Breast epithelium (tissue), 4 donors: ENCODE measurements at regions not wholly inside any gene's neighbourhood (a gene's known extent, or its start where the extent isn't known, plus 50 kb on each side); places are given as distances from the start of the nearest gene placed in this dataset.

ENCODE experiments used
- DNase-seq, 2 donors: peaks; one replicate each; pipeline ENCODE4 v3.0.0-alpha.2; 2019; ENCODE audit warnings: low spot score in 2 of 2
- H3K27ac ChIP-seq, 2 donors: fragments of 200-600 bp; sonication (generic) in 1 of 2; one replicate each; pipeline ENCODE4 v1.5.1; 2016 to 2019; ENCODE audit warnings: mild to moderate bottlenecking in 1 of 2
- H3K27me3 ChIP-seq, 2 donors: fragments of 200-600 bp; sonication (generic) in 1 of 2; one replicate each; pipeline versions ENCODE4 v1.5.1 to v1.6.0; 2017 to 2019; ENCODE audit warnings: control low read depth in 1 of 2, mild to moderate bottlenecking in 1 of 2
- H3K36me3 ChIP-seq: fragments of 200-600 bp; one replicate; pipeline ENCODE4 v1.5.1; 2019
- H3K4me1 ChIP-seq, 2 donors: fragments of 200-600 bp; sonication (generic); one replicate each; pipeline ENCODE4 v1.5.1; 2016 to 2019; ENCODE audit warnings: control low read depth in 1 of 2
- H3K4me3 ChIP-seq, 3 donors: fragments of 200-600 bp; sonication (generic); 1 replicate in 2 of 3; 2 replicates in 1 of 3; pipeline ENCODE4 v1.5.1; 2016 to 2019; ENCODE audit warnings: mild to moderate bottlenecking in 3 of 3, moderate library complexity in 2 of 3
- H3K9me3 ChIP-seq, 2 donors: fragments of 200-600 bp; sonication (generic) in 1 of 2; one replicate each; pipeline ENCODE4 v1.5.1; 2016 to 2019; ENCODE audit warnings: control low read depth in 1 of 2
- POLR2A ChIP-seq: fragments of 450-650 bp; IDR thresholded peaks from one replicate; pipeline ENCODE4 v1.6.1; 2016; ENCODE audit warnings: antibody characterized with exemption, mild to moderate bottlenecking, moderate library complexity
- POLR2AphosphoS5 ChIP-seq, 3 donors: sonication (generic); formaldehyde crosslinking; IDR thresholded peaks; one replicate each; pipeline ENCODE4 v1.6.1; 2017; ENCODE audit warnings: antibody characterized with exemption in 3 of 3
- intact Hi-C: fragments of 100-400 bp; cut with DNase I; formaldehyde crosslinking; loops from one replicate; pipeline ENCODE4 v1.15.1; 2023; ENCODE audit warnings: low total_unique reads
- TF ChIP-seq, protein P1 (sequence below), 3 donors: fragments of 450-650 bp; IDR thresholded peaks; one replicate each; pipeline ENCODE4 v1.5.1; 2016 to 2017; ENCODE audit warnings: antibody characterized with exemption in 3 of 3, mild to moderate bottlenecking in 3 of 3, moderate library complexity in 3 of 3

GRCh38 chr10:83476211-83476610 is 663.1 kb upstream of the GHITM start:
- Histone ChIP-seq H3K27ac (no peak overlapping the region), H3K4me1 (no peaks in the 10 kb centered on the region), H3K4me3 (no peak overlapping the region), H3K9me3 (no peaks in the 10 kb centered on the region), H3K36me3 (no peaks in the 10 kb centered on the region), H3K27me3 (no peaks in the 10 kb centered on the region)
- intact Hi-C loops: no loop called here
- DNase-seq: no peak
- TF ChIP-seq, protein P1, sequence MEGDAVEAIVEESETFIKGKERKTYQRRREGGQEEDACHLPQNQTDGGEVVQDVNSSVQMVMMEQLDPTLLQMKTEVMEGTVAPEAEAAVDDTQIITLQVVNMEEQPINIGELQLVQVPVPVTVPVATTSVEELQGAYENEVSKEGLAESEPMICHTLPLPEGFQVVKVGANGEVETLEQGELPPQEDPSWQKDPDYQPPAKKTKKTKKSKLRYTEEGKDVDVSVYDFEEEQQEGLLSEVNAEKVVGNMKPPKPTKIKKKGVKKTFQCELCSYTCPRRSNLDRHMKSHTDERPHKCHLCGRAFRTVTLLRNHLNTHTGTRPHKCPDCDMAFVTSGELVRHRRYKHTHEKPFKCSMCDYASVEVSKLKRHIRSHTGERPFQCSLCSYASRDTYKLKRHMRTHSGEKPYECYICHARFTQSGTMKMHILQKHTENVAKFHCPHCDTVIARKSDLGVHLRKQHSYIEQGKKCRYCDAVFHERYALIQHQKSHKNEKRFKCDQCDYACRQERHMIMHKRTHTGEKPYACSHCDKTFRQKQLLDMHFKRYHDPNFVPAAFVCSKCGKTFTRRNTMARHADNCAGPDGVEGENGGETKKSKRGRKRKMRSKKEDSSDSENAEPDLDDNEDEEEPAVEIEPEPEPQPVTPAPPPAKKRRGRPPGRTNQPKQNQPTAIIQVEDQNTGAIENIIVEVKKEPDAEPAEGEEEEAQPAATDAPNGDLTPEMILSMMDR (IDR thresholded peaks at IDR 0.05): no peak
- TF ChIP-seq POLR2A (no peak), POLR2AphosphoS5 (IDR thresholded peaks at IDR 0.05) (no peak)

GRCh38 chr10:83489161-83489560 is 650.1 kb upstream of the GHITM start:
- no peak for DNase-seq
- H3K4me3 ChIP-seq: no peak overlapping the region
- intact Hi-C loops: no loop called here
- TF ChIP-seq, protein P1 (IDR thresholded peaks at IDR 0.05): no peak
- TF ChIP-seq POLR2AphosphoS5 (IDR thresholded peaks at IDR 0.05) (no peak), POLR2A (no peak)
- no peaks in the 10 kb centered on the region for H3K36me3 ChIP-seq
- no peaks in the 10 kb centered on the region for H3K27me3 ChIP-seq
- no peaks in the 10 kb centered on the region for H3K9me3 ChIP-seq
- H3K4me1 ChIP-seq: no peaks in the 10 kb centered on the region
- no peak overlapping the region for H3K27ac ChIP-seq

DNA sequence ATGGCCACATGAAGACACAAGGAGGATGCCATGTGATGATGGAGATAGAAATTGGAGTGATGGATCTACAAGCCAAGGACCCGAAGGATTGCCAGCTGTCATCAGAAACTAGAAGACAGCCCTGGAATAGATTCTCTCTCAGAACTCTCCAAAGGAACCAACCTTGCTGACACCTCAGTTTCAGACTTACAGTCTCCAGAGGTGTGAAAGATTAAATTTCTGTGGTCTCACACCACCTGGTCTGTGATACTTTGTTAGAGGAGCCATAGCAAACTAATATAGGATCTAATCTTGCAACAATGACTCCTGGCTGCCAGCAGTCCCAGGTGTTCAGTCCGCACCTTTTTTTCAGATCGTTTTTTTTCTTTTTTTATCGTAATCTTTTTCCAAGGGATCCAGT is 647.3 kb upstream of the GHITM start:
- H3K9me3 ChIP-seq: no peaks in the 10 kb centered on the region
- intact Hi-C loops: no loop called here
- no peak for DNase-seq
- H3K27me3 ChIP-seq: no peaks in the 10 kb centered on the region
- H3K36me3 ChIP-seq: no peaks in the 10 kb centered on the region
- TF ChIP-seq, protein P1 (IDR thresholded peaks at IDR 0.05): no peak
- TF ChIP-seq POLR2AphosphoS5 (IDR thresholded peaks at IDR 0.05) (no peak), POLR2A (no peak)
- no peak overlapping the region for H3K27ac ChIP-seq
- no peak overlapping the region for H3K4me3 ChIP-seq
- no peaks in the 10 kb centered on the region for H3K4me1 ChIP-seq

DNA sequence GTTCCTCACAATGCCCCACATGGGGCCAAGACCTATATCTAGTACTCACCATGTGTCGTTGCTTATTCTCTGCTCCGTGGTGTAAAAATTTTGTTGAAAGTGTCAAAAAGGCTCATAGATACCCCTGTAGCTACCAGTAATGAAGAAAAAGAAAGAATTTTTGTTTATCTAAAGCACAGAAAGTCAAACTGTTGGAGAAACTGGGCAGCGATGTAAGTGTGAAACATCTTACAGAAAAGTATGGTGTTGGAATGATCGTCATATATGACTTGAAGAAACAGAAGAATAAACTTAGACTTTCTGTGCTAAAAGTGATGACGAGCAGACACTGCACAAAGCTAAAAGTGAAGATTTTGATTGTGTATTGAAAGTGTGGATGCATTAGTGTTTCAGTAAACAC is 626.6 kb upstream of the GHITM start:
- Histone ChIP-seq H3K9me3 (no peaks in the 10 kb centered on the region), H3K4me1 (no peaks in the 10 kb centered on the region), H3K4me3 (no peak overlapping the region), H3K36me3 (no peaks in the 10 kb centered on the region), H3K27me3 (no peaks in the 10 kb centered on the region), H3K27ac (no peak overlapping the region)
- intact Hi-C loops: no loop called here
- no peak for TF ChIP-seq POLR2A
- TF ChIP-seq POLR2AphosphoS5 (IDR thresholded peaks at IDR 0.05): no peak
- TF ChIP-seq, protein P1 (IDR thresholded peaks at IDR 0.05): no peak
- DNase-seq: no peak

DNA sequence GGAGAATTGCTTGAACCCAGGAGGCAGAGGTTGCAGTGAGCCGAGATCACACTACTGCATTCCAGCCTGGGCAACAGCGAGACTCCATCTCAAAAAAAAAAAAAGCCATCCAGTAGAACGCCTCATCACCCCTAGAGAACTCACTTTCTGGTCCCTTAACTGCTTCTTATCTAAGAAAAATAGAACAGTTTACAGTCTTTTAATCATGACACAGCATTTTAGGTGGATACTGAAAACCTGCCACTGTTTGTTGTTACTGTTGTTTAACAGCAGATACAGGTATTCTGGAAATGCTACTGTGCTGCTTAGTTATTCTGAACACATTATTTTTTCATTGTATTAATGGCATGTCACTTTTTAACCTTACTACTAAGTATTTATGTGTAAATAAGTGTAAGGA is 624.3 kb upstream of the GHITM start:
- no peak for TF ChIP-seq POLR2A
- TF ChIP-seq, protein P1 (IDR thresholded peaks at IDR 0.05): no peak
- TF ChIP-seq POLR2AphosphoS5 (IDR thresholded peaks at IDR 0.05): no peak
- Histone ChIP-seq H3K9me3 (no peaks in the 10 kb centered on the region), H3K27me3 (no peaks in the 10 kb centered on the region), H3K4me3 (no peak overlapping the region), H3K36me3 (no peaks in the 10 kb centered on the region), H3K4me1 (no peaks in the 10 kb centered on the region), H3K27ac (no peak overlapping the region)
- no peak for DNase-seq
- intact Hi-C loops: no loop called here
